ENCODE measurements at regions not wholly inside any gene's neighbourhood (a gene's known extent, or its start where the extent isn't known, plus 50 kb on each side); places are given as distances from the start of the nearest gene placed in this dataset.

DNA sequence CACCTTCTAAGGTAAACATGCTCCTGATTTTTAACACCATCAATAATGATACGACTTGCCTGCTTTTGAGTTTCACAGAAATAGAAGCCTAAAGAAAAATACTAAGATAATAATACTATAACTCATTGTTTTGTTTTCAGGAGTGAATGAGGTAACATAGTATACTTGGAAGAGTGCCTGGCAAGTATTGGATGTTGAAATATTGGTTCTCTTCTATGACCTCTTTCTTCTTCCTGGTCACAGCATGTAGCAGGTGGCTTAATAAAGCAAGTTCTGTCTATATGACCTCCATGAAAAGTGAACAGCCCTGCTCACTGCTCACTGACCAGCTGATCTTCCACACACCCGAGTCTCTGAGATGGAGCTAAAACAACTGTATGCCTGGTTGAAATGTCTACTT is 312.3 kb upstream of the ONECUT1 start:
- TF ChIP-seq CTCF (IDR thresholded peaks at IDR 0.05; ENCODE audit: insufficient read depth, low read length) = no peak
- no peak for TF ChIP-seq REST (IDR thresholded peaks at IDR 0.05; ENCODE audit: insufficient replicate concordance, low read depth)
- no peak for TF ChIP-seq SPI1 (IDR thresholded peaks at IDR 0.05; ENCODE audit: borderline replicate concordance, low read depth)

All from HL-60 (cell line).